Fibroblast of gingiva (primary cell): ENCODE measurements at regions not wholly inside any gene's neighbourhood (a gene's known extent, or its start where the extent isn't known, plus 50 kb on each side); places are given as distances from the start of the nearest gene placed in this dataset.
"Not testable (repeated sequence)": the region's sequence is repeated elsewhere in the genome, so short reads cannot be mapped to it uniquely, and the experiment has no call there.

ENCODE experiments used
- DNase-seq: peaks from one replicate; pipeline ENCODE4 v3.0.0-alpha.2; 2011; ENCODE audit warnings: low read depth

GRCh38 chr4:97105347-97106099 lies 1037.8 kb downstream of the STPG2 start:
- no peak for DNase-seq

- no peak for DNase-seq
Measured at GRCh38 chr4:97106161-97106560, 1037.1 kb downstream of the STPG2 start.

GRCh38 chr4:97110506-97110905 lies 1032.8 kb downstream of the STPG2 start:
- no peak for DNase-seq

- DNase-seq: no peak
Measured at GRCh38 chr4:97116511-97116910, 1026.8 kb downstream of the STPG2 start.

GRCh38 chr4:97121493-97121892 lies 1021.8 kb downstream of the STPG2 start:
- no peak for DNase-seq

DNA sequence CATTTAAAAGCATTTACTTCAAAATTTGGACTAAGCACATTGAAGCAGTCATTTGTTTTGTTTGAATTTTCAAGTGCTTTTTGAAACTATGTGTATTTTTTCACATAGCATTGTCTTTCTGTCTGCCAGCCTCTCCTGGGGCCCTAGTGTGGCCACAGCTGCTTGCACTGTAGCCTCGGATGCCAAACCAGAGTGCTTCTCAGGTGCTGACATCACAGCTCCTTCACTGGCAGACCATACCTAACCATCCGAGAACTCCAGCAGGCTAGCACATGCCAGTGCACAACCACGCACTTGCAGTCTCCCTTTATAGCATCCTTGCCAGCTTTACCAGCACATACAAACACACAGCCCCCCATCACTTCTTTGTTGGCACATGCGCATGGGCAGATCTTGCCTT lies 1019.7 kb downstream of the STPG2 start:
- no peak for DNase-seq

GRCh38 chr4:97132435-97132834 lies 1010.8 kb downstream of the STPG2 start:
- DNase-seq: no peak

DNA sequence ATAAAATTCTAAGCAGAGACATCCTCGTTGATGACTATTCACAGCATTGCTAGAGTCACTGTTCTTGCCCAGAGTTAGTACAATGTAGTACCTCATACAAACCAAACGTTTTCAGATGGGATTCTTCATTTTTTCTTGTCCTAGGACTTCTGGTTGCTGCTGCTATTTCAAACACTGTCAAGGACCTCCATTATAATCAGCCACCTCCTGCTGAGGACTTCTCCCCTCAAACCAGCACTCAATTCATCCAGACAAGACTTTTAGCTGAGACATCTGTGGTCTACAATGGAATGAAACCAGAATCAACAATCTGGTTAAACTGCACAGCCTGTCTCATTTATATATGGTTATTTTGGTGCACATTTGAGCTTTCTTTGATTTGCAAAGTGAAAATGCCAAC lies 1008.8 kb downstream of the STPG2 start:
- DNase-seq: no peak

- DNase-seq: no peak
Measured at GRCh38 chr4:97139791-97140190, 1003.5 kb downstream of the STPG2 start.

DNA sequence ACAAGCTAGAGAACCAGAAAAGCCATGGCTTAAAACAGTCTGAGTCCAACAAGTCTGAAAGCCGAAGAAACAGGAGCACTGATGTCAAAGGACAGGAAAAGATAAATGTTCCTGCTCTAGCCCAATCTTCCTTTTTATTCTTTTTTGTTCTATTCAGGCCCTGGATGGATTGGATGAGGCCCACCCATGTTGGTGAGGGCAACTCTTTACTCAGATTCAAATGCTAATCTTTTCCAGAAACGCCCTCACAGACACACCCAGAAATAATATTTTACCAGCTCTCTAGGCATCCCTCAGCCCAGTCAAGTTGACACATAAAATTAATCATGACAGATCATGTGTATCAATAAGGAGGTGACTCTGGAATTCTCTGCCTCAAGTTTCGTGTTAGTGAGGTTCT lies 1002.7 kb downstream of the STPG2 start:
- DNase-seq: no peak

DNA sequence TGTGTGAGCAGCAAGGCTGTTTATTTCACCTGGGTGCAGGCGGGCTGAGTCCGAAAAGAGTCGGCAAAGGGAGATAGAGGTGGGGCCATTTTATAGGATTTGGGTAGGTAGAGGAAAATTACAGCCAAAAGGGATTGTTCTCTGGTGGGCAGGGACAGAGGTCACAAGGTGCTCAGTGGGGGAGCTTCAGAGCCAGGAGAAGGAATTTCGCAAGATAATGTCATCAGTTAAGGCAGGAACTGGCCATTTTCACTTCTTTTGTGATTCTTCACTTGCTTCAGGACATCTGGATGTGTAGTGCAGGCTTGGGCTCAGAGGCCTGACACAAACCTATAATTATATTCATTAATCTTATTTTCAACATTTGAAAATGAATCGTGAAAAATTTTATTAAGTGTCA lies 1001.9 kb downstream of the STPG2 start:
- not testable (repeated sequence) for DNase-seq

DNA sequence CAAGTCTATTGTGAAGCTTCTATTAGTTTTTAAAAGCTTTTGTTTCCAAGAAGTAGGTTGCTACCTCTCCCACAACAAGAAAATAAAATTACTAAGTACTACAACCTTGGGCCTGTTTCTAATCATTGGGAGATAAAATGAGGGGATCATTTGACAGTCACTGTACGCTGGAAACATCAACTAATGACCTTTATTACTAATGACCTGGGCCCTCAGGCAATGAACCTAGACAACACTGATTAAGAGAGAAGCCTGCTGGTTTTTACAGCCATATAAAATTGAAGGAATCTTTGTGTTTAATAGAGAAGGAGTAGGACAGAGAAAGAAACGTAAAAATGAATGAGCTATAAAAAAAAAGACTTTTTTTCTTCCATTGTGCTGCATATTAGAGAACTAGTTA lies 1000.9 kb downstream of the STPG2 start:
- no peak for DNase-seq

- no peak for DNase-seq
Measured at GRCh38 chr4:97142893-97143292, 1000.4 kb downstream of the STPG2 start.

GRCh38 chr4:97144199-97144598 lies 999.1 kb downstream of the STPG2 start:
- DNase-seq: no peak

- no peak for DNase-seq
Measured at GRCh38 chr4:97150966-97151365, 992.3 kb downstream of the STPG2 start.

- DNase-seq: no peak
Measured at GRCh38 chr4:97152149-97152548, 991.1 kb downstream of the STPG2 start.

- no peak for DNase-seq
Measured at GRCh38 chr4:97153042-97153441, 990.2 kb downstream of the STPG2 start.

DNA sequence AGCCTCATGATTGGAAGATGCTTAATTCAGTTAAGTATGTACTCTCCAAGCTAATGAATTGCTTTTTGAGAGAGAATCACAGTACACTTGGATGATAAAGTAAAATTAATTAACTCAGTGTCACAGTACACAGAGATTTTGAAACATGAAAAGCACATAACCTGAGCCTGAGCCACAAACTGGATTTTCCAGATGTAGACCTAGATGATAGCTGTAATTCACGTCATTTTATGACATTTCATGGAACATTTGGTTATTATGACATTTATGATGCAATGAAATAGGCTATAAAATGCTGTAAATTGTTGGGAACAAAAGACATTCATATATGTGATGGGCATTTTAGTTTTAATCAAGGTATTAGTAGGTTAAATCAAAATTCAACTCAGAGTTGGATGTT lies 983.7 kb downstream of the STPG2 start:
- DNase-seq: no peak

GRCh38 chr4:97185233-97185632 lies 958.0 kb downstream of the STPG2 start:
- no peak for DNase-seq

DNA sequence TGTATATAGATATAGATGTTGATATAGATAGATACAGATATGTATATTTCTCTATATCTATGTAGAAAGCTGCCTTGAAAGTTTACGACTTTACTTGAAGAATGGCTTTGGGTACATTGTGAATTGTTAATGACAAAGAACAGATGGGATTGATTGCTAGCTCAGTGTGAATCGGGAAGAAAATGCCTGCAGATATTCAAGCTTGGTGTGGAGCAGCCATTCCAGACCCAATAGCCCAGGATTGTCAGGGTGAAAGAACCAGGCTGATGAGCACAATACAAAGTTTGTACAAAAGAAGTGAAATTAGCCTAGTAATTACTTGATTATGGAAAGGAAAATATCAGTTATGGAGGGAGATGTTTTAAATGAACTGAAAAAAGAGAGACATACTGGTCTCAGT lies 946.2 kb downstream of the STPG2 start:
- DNase-seq: no peak

GRCh38 chr4:97208749-97209148 lies 934.5 kb downstream of the STPG2 start:
- DNase-seq: no peak

DNA sequence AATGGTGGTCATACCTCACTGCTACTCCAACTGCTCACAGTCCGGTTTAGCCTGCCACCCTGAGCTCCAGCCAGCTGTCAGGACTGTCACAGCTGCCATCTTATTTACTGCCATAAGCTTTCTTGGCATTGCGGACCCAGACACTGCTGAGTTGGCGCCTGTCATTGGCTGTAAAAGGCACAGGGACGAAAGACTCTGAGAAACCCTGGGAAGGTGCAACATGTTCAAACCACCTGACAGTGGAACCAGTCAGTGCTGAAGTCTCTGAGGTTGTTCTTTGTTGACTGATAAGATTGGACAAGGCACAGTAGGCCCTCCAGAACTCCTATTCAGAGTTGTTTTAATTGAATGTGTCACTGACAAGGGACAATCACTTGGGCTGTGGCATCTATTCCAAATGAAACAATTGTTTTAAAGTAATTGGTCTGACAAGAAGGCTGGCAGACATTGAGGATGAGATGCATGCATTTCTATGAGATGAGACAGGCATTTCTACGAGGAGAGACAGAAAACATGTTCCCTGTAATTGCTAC lies 927.8 kb downstream of the STPG2 start:
- DNase-seq: no peak

DNA sequence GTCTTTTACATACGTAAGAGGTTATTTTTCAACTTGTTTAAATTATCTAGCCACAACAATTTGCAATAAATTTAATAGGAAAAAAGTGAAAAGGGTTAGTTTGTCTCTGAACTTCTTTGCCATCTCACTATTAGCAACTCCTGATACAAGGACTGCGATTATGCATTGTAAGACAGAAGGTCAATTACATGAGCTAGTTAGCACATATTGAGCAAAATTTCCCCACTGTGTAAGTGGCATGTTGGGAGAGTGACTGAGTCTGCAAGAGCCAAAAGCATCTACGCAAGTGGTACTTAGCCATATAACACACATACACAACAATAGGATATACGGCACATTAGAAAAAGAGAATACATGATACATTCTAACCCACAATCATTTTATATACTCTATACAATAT lies 927.2 kb downstream of the STPG2 start:
- no peak for DNase-seq

- DNase-seq: no peak
Measured at GRCh38 chr4:97235521-97235920, 907.8 kb downstream of the STPG2 start.
